Thyroid gland (tissue), 4 donors: ENCODE measurements at regions not wholly inside any gene's neighbourhood (a gene's known extent, or its start where the extent isn't known, plus 50 kb on each side); places are given as distances from the start of the nearest gene placed in this dataset.

ENCODE experiments used
- CTCF ChIP-seq, 6 experiments: fragments of 200-600 bp in 3 of 6; fragments of 450-650 bp in 3 of 6; sonication (generic) in 3 of 6; IDR thresholded peaks; one replicate each; pipeline ENCODE4 v1.5.1; 2016 to 2019; ENCODE audit warnings: antibody characterized with exemption in 6 of 6, mild to moderate bottlenecking in 2 of 6, inconsistent platforms in 1 of 6, moderate library complexity in 1 of 6
- POLR2A ChIP-seq, 2 donors: fragments of 450-650 bp; IDR thresholded peaks; one replicate each; pipeline ENCODE4 v1.6.1; 2017; ENCODE audit warnings: antibody characterized with exemption in 2 of 2, mild to moderate bottlenecking in 2 of 2, moderate library complexity in 1 of 2

GRCh38 chr3:193960487-193961274 is 175.3 kb upstream of the HES1 start:
- TF ChIP-seq POLR2A (IDR thresholded peaks at IDR 0.05) (no peak), CTCF (IDR thresholded peaks at IDR 0.05) (no peak)
